HepG2 (cell line): ENCODE measurements at regions not wholly inside any gene's neighbourhood (a gene's known extent, or its start where the extent isn't known, plus 50 kb on each side); places are given as distances from the start of the nearest gene placed in this dataset.

ENCODE experiments used
- ATAC-seq: fragments of 200-7000 bp; cut with Tn5 transposase; 3 replicates; pipeline ENCODE4 v1.9.1; 2020; ENCODE audit warnings: mild to moderate bottlenecking, moderate library complexity
- BruUV-seq: library from RNA; stranded (reverse); fragments of 400-500 nt; replicated peaks from 2 replicates; lab custom pipeline; 2021; lab: Mats Ljungman, UMichigan
- CTCF ChIA-PET: fragments of 300-600 bp; formaldehyde crosslinking; extraction: SDS; loops from one replicate; lab custom pipeline; 2021; ENCODE audit warnings: low total read pairs, inconsistent platforms, low intra/inter-chr PET ratio; lab: Yijun Ruan, JAX
- POLR2A ChIA-PET: fragments of 350-600 bp; sonication (Branson Sonifier 250); formaldehyde crosslinking; loops from one replicate; lab custom pipeline; 2020; ENCODE audit warnings: antibody characterized with exemption, inconsistent platforms; lab: Yijun Ruan, JAX
- DNase-seq: peaks from one replicate; pipeline ENCODE4 v3.0.0-alpha.2; 2015; ENCODE audit warnings: low spot score
- FAIRE-seq: peaks from 3 replicates; lab custom pipeline; 2011; peaks lifted over from hg19 to GRCh38; lab: Jason Lieb, UNC
- H2AFZ ChIP-seq: one replicate; pipeline ENCODE4 v1.6.1; 2011; ENCODE audit warnings: low read length, inconsistent platforms
- H3K27ac ChIP-seq: fragments of 300-600 bp; 3 replicates; pipeline ENCODE4 v1.8.0; 2011; ENCODE audit warnings: mixed run types, mild to moderate bottlenecking, mixed read lengths, low read length, inconsistent platforms; ENCODE audit not compliant: insufficient read depth; ENCODE audit errors: extremely low read length
- H3K27me3 ChIP-seq, 2 experiments: fragments of 200-600 bp in 1 of 2; 2 replicates in 1 of 2; 3 replicates in 1 of 2; pipeline versions ENCODE4 v1.6.0 to v1.8.0; 2011; ENCODE audit warnings: low read length in 2 of 2, mild to moderate bottlenecking in 2 of 2, moderate library complexity in 2 of 2, inconsistent platforms in 1 of 2; ENCODE audit not compliant: insufficient read depth in 2 of 2, control insufficient read depth in 1 of 2
- H3K36me3 ChIP-seq, 2 experiments: fragments of 200-600 bp in 1 of 2; replicated peaks in 1 of 2; 2 replicates in 1 of 2; 3 replicates in 1 of 2; pipeline versions ENCODE4 v1.5.1 to v1.8.0; 2011; ENCODE audit warnings: low read length in 2 of 2, inconsistent platforms in 1 of 2; ENCODE audit not compliant: insufficient read depth in 2 of 2, control insufficient read depth in 1 of 2
- H3K4me1 ChIP-seq: 2 replicates; pipeline ENCODE4 v1.5.1; 2012; ENCODE audit warnings: low read length, inconsistent platforms; ENCODE audit not compliant: insufficient read depth
- H3K4me2 ChIP-seq: 2 replicates; pipeline ENCODE4 v1.6.0; 2011; ENCODE audit warnings: low read depth, low read length, inconsistent platforms
- H3K4me3 ChIP-seq, 3 experiments: fragments of 200-600 bp in 1 of 3; sonication (generic), shearing (Covaris generic) in 1 of 3; replicated peaks in 1 of 3; 2 replicates each; pipeline ENCODE4 v1.5.1; 2011 to 2016; ENCODE audit warnings: low read length in 3 of 3, inconsistent platforms in 2 of 3, low read depth in 2 of 3, mild to moderate bottlenecking in 2 of 3, control low read depth in 1 of 3, mixed read lengths in 1 of 3; ENCODE audit not compliant: insufficient read depth in 1 of 3
- H3K79me2 ChIP-seq: one replicate; pipeline ENCODE4 v1.6.1; 2011; ENCODE audit warnings: low read length, inconsistent platforms; ENCODE audit not compliant: insufficient read depth
- H3K9ac ChIP-seq: 2 replicates; pipeline ENCODE4 v1.6.0; 2011; ENCODE audit warnings: mild to moderate bottlenecking, low read depth, low read length, inconsistent platforms; ENCODE audit not compliant: insufficient read depth
- H3K9me3 ChIP-seq: 2 replicates; pipeline ENCODE4 v1.5.1; 2012; ENCODE audit warnings: mild to moderate bottlenecking, low read length
- H4K20me1 ChIP-seq: 2 replicates; pipeline ENCODE4 v1.6.0; 2011; ENCODE audit warnings: inconsistent platforms, mild to moderate bottlenecking, low read length, moderate library complexity; ENCODE audit not compliant: insufficient read depth
- CCDC6 ChIP-seq: sonication (generic); formaldehyde crosslinking; IDR thresholded peaks from 2 replicates; pipeline ENCODE4 v1.8.1; 2022; ENCODE audit warnings: mild to moderate bottlenecking, missing genetic modification reagents, moderate library complexity
- KLF11 ChIP-seq: IDR thresholded peaks from 2 replicates; pipeline ENCODE4 v1.6.1; 2016; ENCODE audit warnings: missing compliant biosample characterization
- MAZ ChIP-seq, 2 experiments: sonication (generic) in 1 of 2; formaldehyde crosslinking in 1 of 2; IDR thresholded peaks; 2 replicates each; pipeline versions ENCODE4 v1.5.0 to v1.6.1; 2012 to 2020; ENCODE audit warnings: low read depth in 2 of 2, mild to moderate bottlenecking in 2 of 2, borderline replicate concordance in 1 of 2, improper control_type of control experiment in 1 of 2, low read length in 1 of 2, missing genetic modification reagents in 1 of 2, moderate library complexity in 1 of 2
- MXI1 ChIP-seq: IDR thresholded peaks from 3 replicates; pipeline ENCODE4 v1.6.1; 2012; ENCODE audit warnings: low read depth, low read length, inconsistent platforms, borderline replicate concordance
- SMC3 ChIP-seq: IDR thresholded peaks from 2 replicates; pipeline ENCODE4 v1.6.1; 2011; ENCODE audit warnings: low read length, improper control_type of control experiment
- THAP11 ChIP-seq: IDR thresholded peaks from 2 replicates; pipeline ENCODE4 v1.6.1; 2016; ENCODE audit warnings: missing biosample characterization, missing genetic modification reagents
- ZEB1 ChIP-seq: IDR thresholded peaks from 2 replicates; pipeline ENCODE4 v1.6.1; 2012; ENCODE audit warnings: mild to moderate bottlenecking, low read depth, inconsistent platforms; ENCODE audit not compliant: insufficient replicate concordance
- ZFP90 ChIP-seq: sonication (generic); formaldehyde crosslinking; IDR thresholded peaks from 2 replicates; pipeline ENCODE4 v1.8.0; 2022; ENCODE audit warnings: missing genetic modification reagents, mild to moderate bottlenecking, inconsistent platforms, borderline replicate concordance
- ZFP91 ChIP-seq: sonication (generic); formaldehyde crosslinking; IDR thresholded peaks from 2 replicates; pipeline ENCODE4 v1.9.0; 2022; ENCODE audit warnings: missing genetic modification reagents, mild to moderate bottlenecking, borderline replicate concordance
- ZNF326 ChIP-seq: sonication (generic); formaldehyde crosslinking; IDR thresholded peaks from 2 replicates; pipeline ENCODE4 v1.4.0; 2020; ENCODE audit warnings: missing genetic modification reagents, borderline replicate concordance
- ZNF780A ChIP-seq: sonication (generic); formaldehyde crosslinking; IDR thresholded peaks from 2 replicates; pipeline ENCODE4 v1.8.0; 2022; ENCODE audit warnings: mild to moderate bottlenecking, missing genetic modification reagents, moderate library complexity
- WGBS: methylation state at CpG from one replicate; pipeline ENCODE4 v1.1.6; 2017; ENCODE audit warnings: low lambda C conversion rate; 5-methylcytosine and 5-hydroxymethylcytosine counted together
- in situ Hi-C: cut with HindIII; loops from 2 replicates; pipeline ENCODE4 v1.10.0; 2017; ENCODE audit warnings: low pct_unique_long_range_greater_than_20kb; ENCODE audit not compliant: extremely low pct_ligation_motif_present
- intact Hi-C: fragments of 100-400 bp; cut with micrococcal nuclease; formaldehyde crosslinking; loops from one replicate; pipeline ENCODE4 v1.10.0; 2022; ENCODE audit not compliant: unreplicated experiment

GRCh38 chr9:12965303-12965702 lies 190.5 kb downstream of the LURAP1L start:
- Histone ChIP-seq H3K9me3 (no peaks in the 10 kb centered on the region), H2AFZ (no peak overlapping the region), H3K36me3 (no peaks in the 10 kb centered on the region), H3K4me1 (no peaks in the 10 kb centered on the region), H3K9ac (no peak overlapping the region), H3K4me2 (no peak overlapping the region), H3K27me3 (0 out of 5 replicates have a peak, but pooled peaks cover 0 to 1% of the 10 kb centered on the region in 2 experiments), H3K79me2 (no peaks in the 10 kb centered on the region), H4K20me1 (no peaks in the 10 kb centered on the region), H3K4me3 (no peak overlapping the region), H3K27ac (no peak overlapping the region)
- ATAC-seq (no peak), DNase-seq (no peak), FAIRE-seq (no peak)
- ChIA-PET POLR2A (no interaction called here), CTCF (no interaction called here)
- WGBS = 0% methylated on average over 1 of the region's 1 CpG
- TF ChIP-seq KLF11 (CRISPR knock-in tag) = no peak
- no peak for TF ChIP-seq MXI1
- no peak for TF ChIP-seq ZFP91 (CRISPR knock-in tag)
- TF ChIP-seq CCDC6 (CRISPR knock-in tag) = no peak
- no peak for TF ChIP-seq ZNF326
- no peak for TF ChIP-seq ZFP90 (CRISPR knock-in tag)
- no peak for TF ChIP-seq THAP11 (CRISPR knock-in tag)
- TF ChIP-seq ZEB1 = no peak
- TF ChIP-seq SMC3 = no peak
- no peak for TF ChIP-seq MAZ (IDR thresholded peaks at IDR 0.05; ENCODE audit: borderline replicate concordance, low read depth, low read length)
- TF ChIP-seq MAZ (CRISPR knock-in tag; IDR thresholded peaks at IDR 0.05; ENCODE audit: low read depth) = no peak
- TF ChIP-seq ZNF780A = no peak
- intact Hi-C loops = loop anchor here (10.0 kb wide), 1 partner anchor 121 kb away; no protein-coding TSS in a partner anchor
- in situ Hi-C loops = no loop called here
- BruUV-seq = no TSS peak
